ENCODE measurements at regions not wholly inside any gene's neighbourhood (a gene's known extent, or its start where the extent isn't known, plus 50 kb on each side); places are given as distances from the start of the nearest gene placed in this dataset.

- TF ChIP-seq EZH2phosphoT487 (IDR thresholded peaks at IDR 0.05) (no peak), CTCF (IDR thresholded peaks at IDR 0.05) (no peak), EZH2 (IDR thresholded peaks at IDR 0.05) (no peak)
- H3K27ac ChIP-seq: no peak overlapping the region
- peaks cover 4% of the 10 kb centered on the region for H3K27me3 Mint-ChIP-seq (ENCODE audit: insufficient read depth, low read depth)
- no peak overlapping the region for H3K4me3 ChIP-seq
- DNase-seq (ENCODE audit: low spot score): no peak
- H3K27ac Mint-ChIP-seq: peak overlapping the region; percentile 18
- H3K27me3 ChIP-seq: no peaks in the 10 kb centered on the region
- no peak overlapping the region for H3K9ac ChIP-seq
- no peak overlapping the region for H3K4me2 ChIP-seq
- H3K4me1 Mint-ChIP-seq: peaks cover 43% of the 10 kb centered on the region
- H3K4me3 Mint-ChIP-seq: no peak overlapping the region
- no peaks in the 10 kb centered on the region for H3K36me3 ChIP-seq
- H3K79me2 ChIP-seq (ENCODE audit: low read depth): no peaks in the 10 kb centered on the region
- H3K9me3 Mint-ChIP-seq: no peaks in the 10 kb centered on the region
- H3F3A ChIP-seq (ENCODE audit: low read depth): no peaks in the 10 kb centered on the region
- no peaks in the 10 kb centered on the region for H3K9me3 ChIP-seq (ENCODE audit: low read depth)
- H3K36me3 Mint-ChIP-seq: no peaks in the 10 kb centered on the region
- no peak overlapping the region for H2AFZ ChIP-seq (replicated peaks)
- H3K4me1 ChIP-seq: peaks cover 27% of the 10 kb centered on the region
- no peaks in the 10 kb centered on the region for H4K20me1 ChIP-seq (ENCODE audit: low read depth)
Measured at GRCh38 chr10:120095875-120096274, 203.3 kb downstream of the SEC23IP start.

GRCh38 chr10:120097766-120098165 lies 205.2 kb downstream of the SEC23IP start:
- Histone ChIP-seq H3K9ac (no peak overlapping the region), H3F3A (ENCODE audit: low read depth) (no peaks in the 10 kb centered on the region), H3K4me3 (no peak overlapping the region), H2AFZ (replicated peaks) (no peak overlapping the region), H3K9me3 (ENCODE audit: low read depth) (no peaks in the 10 kb centered on the region), H3K79me2 (ENCODE audit: low read depth) (no peaks in the 10 kb centered on the region), H4K20me1 (ENCODE audit: low read depth) (no peaks in the 10 kb centered on the region), H3K36me3 (no peaks in the 10 kb centered on the region), H3K4me1 (peaks cover 27% of the 10 kb centered on the region), H3K27ac (no peak overlapping the region), H3K27me3 (no peaks in the 10 kb centered on the region), H3K4me2 (no peak overlapping the region)
- TF ChIP-seq EZH2phosphoT487 (IDR thresholded peaks at IDR 0.05) (no peak), CTCF (IDR thresholded peaks at IDR 0.05) (no peak)
- Mint-ChIP-seq H3K9me3 (peaks cover 3% of the 10 kb centered on the region), H3K4me3 (no peak overlapping the region), H3K27ac (peak overlapping the region; percentile 32), H3K4me1 (peaks cover 49% of the 10 kb centered on the region), H3K36me3 (no peaks in the 10 kb centered on the region), H3K27me3 (ENCODE audit: insufficient read depth, low read depth) (peaks cover 2% of the 10 kb centered on the region)
- no peak for DNase-seq (ENCODE audit: low spot score)

- Mint-ChIP-seq H3K4me1 (peaks cover 55% of the 10 kb centered on the region), H3K36me3 (no peaks in the 10 kb centered on the region), H3K9me3 (peaks cover 3% of the 10 kb centered on the region), H3K4me3 (no peak overlapping the region), H3K27me3 (ENCODE audit: insufficient read depth, low read depth) (peaks cover 2% of the 10 kb centered on the region), H3K27ac (peak overlapping the region; percentile 92)
- Histone ChIP-seq H3K27me3 (no peaks in the 10 kb centered on the region), H3K9ac (no peak overlapping the region), H3K36me3 (no peaks in the 10 kb centered on the region), H3K4me3 (no peak overlapping the region), H3K79me2 (ENCODE audit: low read depth) (no peaks in the 10 kb centered on the region), H3K4me2 (peak overlapping the region; percentile 6), H3K27ac (no peak overlapping the region), H3F3A (ENCODE audit: low read depth) (no peaks in the 10 kb centered on the region), H3K9me3 (ENCODE audit: low read depth) (no peaks in the 10 kb centered on the region), H3K4me1 (peaks cover 33% of the 10 kb centered on the region), H2AFZ (replicated peaks) (no peak overlapping the region), H4K20me1 (ENCODE audit: low read depth) (no peaks in the 10 kb centered on the region)
- no peak for DNase-seq (ENCODE audit: low spot score)
- TF ChIP-seq EZH2 (IDR thresholded peaks at IDR 0.05) (no peak), EZH2phosphoT487 (IDR thresholded peaks at IDR 0.05) (no peak), CTCF (IDR thresholded peaks at IDR 0.05) (no peak)
Measured at GRCh38 chr10:120098232-120098930, 205.9 kb downstream of the SEC23IP start.

Measured in neural progenitor cell (in vitro differentiated cells).